ENCODE measurements at regions not wholly inside any gene's neighbourhood (a gene's known extent, or its start where the extent isn't known, plus 50 kb on each side); places are given as distances from the start of the nearest gene placed in this dataset.

GRCh38 chr5:68010740-68011139, 204.8 kb upstream of the PIK3R1 start:
- Histone ChIP-seq H3K4me2 (no peak overlapping the region), H3K79me2 (no peaks in the 10 kb centered on the region), H3K4me3 (no peak overlapping the region), H4K20me1 (ENCODE audit: insufficient read depth, poor library complexity, severe bottlenecking) (no peaks in the 10 kb centered on the region), H2AFZ (no peak overlapping the region), H3K9me2 (replicated peaks; ENCODE audit: insufficient read depth) (no peaks in the 10 kb centered on the region), H3K9me3 (ENCODE audit: low read depth) (no peaks in the 10 kb centered on the region), H3K27ac (no peak overlapping the region), H3K36me3 (replicated peaks; ENCODE audit: insufficient read depth, low read depth) (no peaks in the 10 kb centered on the region), H3K4me1 (ENCODE audit: insufficient read depth) (no peaks in the 10 kb centered on the region), H3K27me3 (no peaks in the 10 kb centered on the region)
- no peak for DNase-seq (ENCODE audit: low spot score)
- TF ChIP-seq EZH2phosphoT487 (IDR thresholded peaks at IDR 0.05; ENCODE audit: low read depth, severe bottlenecking, unreplicated experiment) = no peak
- TF ChIP-seq CTCF (IDR thresholded peaks at IDR 0.05; ENCODE audit: poor library complexity) = no peak
- TF ChIP-seq EZH2 (IDR thresholded peaks at IDR 0.05; ENCODE audit: borderline replicate concordance) = no peak
- WGBS (ENCODE audit: low lambda C conversion rate, missing lambda C conversion rate) = 95% methylated on average over 2 of the region's 2 CpGs

- no peak overlapping the region for H3K4me2 ChIP-seq
- WGBS (ENCODE audit: low lambda C conversion rate, missing lambda C conversion rate) = 66% methylated on average over 3 of the region's 3 CpGs
- H3K9me3 ChIP-seq (ENCODE audit: low read depth) = no peaks in the 10 kb centered on the region
- no peak overlapping the region for H2AFZ ChIP-seq
- no peak overlapping the region for H3K27ac ChIP-seq
- no peaks in the 10 kb centered on the region for H3K36me3 ChIP-seq (replicated peaks; ENCODE audit: insufficient read depth, low read depth)
- no peaks in the 10 kb centered on the region for H3K79me2 ChIP-seq
- H3K27me3 ChIP-seq = no peaks in the 10 kb centered on the region
- no peaks in the 10 kb centered on the region for H4K20me1 ChIP-seq (ENCODE audit: insufficient read depth, poor library complexity, severe bottlenecking)
- TF ChIP-seq EZH2 (IDR thresholded peaks at IDR 0.05; ENCODE audit: borderline replicate concordance) = no peak
- no peak for TF ChIP-seq CTCF (IDR thresholded peaks at IDR 0.05; ENCODE audit: poor library complexity)
- no peak for TF ChIP-seq EZH2phosphoT487 (IDR thresholded peaks at IDR 0.05; ENCODE audit: low read depth, severe bottlenecking, unreplicated experiment)
- no peak overlapping the region for H3K4me3 ChIP-seq
- no peaks in the 10 kb centered on the region for H3K4me1 ChIP-seq (ENCODE audit: insufficient read depth)
- DNase-seq (ENCODE audit: low spot score) = peak; percentile 60
- no peaks in the 10 kb centered on the region for H3K9me2 ChIP-seq (replicated peaks; ENCODE audit: insufficient read depth)
These were observed 208.1 kb upstream of the PIK3R1 start for GRCh38 chr5:68007451-68007850.

GRCh38 chr5:68002836-68003235, 212.7 kb upstream of the PIK3R1 start:
- no peak overlapping the region for H3K4me3 ChIP-seq
- no peaks in the 10 kb centered on the region for H3K27me3 ChIP-seq
- WGBS (ENCODE audit: low lambda C conversion rate, missing lambda C conversion rate) = 100% methylated on average over 3 of the region's 3 CpGs
- no peak for DNase-seq (ENCODE audit: low spot score)
- H3K79me2 ChIP-seq = no peaks in the 10 kb centered on the region
- no peaks in the 10 kb centered on the region for H3K4me1 ChIP-seq (ENCODE audit: insufficient read depth)
- H2AFZ ChIP-seq = no peak overlapping the region
- no peaks in the 10 kb centered on the region for H3K9me3 ChIP-seq (ENCODE audit: low read depth)
- no peaks in the 10 kb centered on the region for H3K9me2 ChIP-seq (replicated peaks; ENCODE audit: insufficient read depth)
- no peak overlapping the region for H3K27ac ChIP-seq
- no peak overlapping the region for H3K4me2 ChIP-seq
- H3K36me3 ChIP-seq (replicated peaks; ENCODE audit: insufficient read depth, low read depth) = no peaks in the 10 kb centered on the region
- no peaks in the 10 kb centered on the region for H4K20me1 ChIP-seq (ENCODE audit: insufficient read depth, poor library complexity, severe bottlenecking)
- TF ChIP-seq EZH2phosphoT487 (IDR thresholded peaks at IDR 0.05; ENCODE audit: low read depth, severe bottlenecking, unreplicated experiment) (no peak), CTCF (IDR thresholded peaks at IDR 0.05; ENCODE audit: poor library complexity) (no peak), EZH2 (IDR thresholded peaks at IDR 0.05; ENCODE audit: borderline replicate concordance) (no peak)

- TF ChIP-seq EZH2 (IDR thresholded peaks at IDR 0.05; ENCODE audit: borderline replicate concordance) = no peak
- TF ChIP-seq CTCF (IDR thresholded peaks at IDR 0.05; ENCODE audit: poor library complexity) = no peak
- TF ChIP-seq EZH2phosphoT487 (IDR thresholded peaks at IDR 0.05; ENCODE audit: low read depth, severe bottlenecking, unreplicated experiment) = no peak
- H3K9me3 ChIP-seq (ENCODE audit: low read depth) = no peaks in the 10 kb centered on the region
- no peaks in the 10 kb centered on the region for H3K4me1 ChIP-seq (ENCODE audit: insufficient read depth)
- no peak overlapping the region for H2AFZ ChIP-seq
- no peaks in the 10 kb centered on the region for H3K27me3 ChIP-seq
- no peaks in the 10 kb centered on the region for H3K79me2 ChIP-seq
- no peak overlapping the region for H3K4me2 ChIP-seq
- no peaks in the 10 kb centered on the region for H4K20me1 ChIP-seq (ENCODE audit: insufficient read depth, poor library complexity, severe bottlenecking)
- DNase-seq (ENCODE audit: low spot score) = no peak
- no peaks in the 10 kb centered on the region for H3K9me2 ChIP-seq (replicated peaks; ENCODE audit: insufficient read depth)
- H3K27ac ChIP-seq = no peak overlapping the region
- no peak overlapping the region for H3K4me3 ChIP-seq
- H3K36me3 ChIP-seq (replicated peaks; ENCODE audit: insufficient read depth, low read depth) = no peaks in the 10 kb centered on the region
These were observed 214.8 kb upstream of the PIK3R1 start for GRCh38 chr5:68000805-68001204.

Measured in hepatocyte (in vitro differentiated cells).